HCT116 (cell line): ENCODE measurements at regions not wholly inside any gene's neighbourhood (a gene's known extent, or its start where the extent isn't known, plus 50 kb on each side); places are given as distances from the start of the nearest gene placed in this dataset.

Experiments used
- ATAC-seq: fragments of 200-7000 bp; cut with Tn5 transposase; 2 replicates; pipeline ENCODE4 v1.9.1; 2020; ENCODE audit warnings: mild to moderate bottlenecking, moderate library complexity
- BruUV-seq: library from RNA; stranded (reverse); fragments of 400-500 nt; replicated peaks from 2 replicates; lab custom pipeline; 2021; lab: Mats Ljungman, UMichigan
- CTCF ChIA-PET: fragments of 300-600 bp; sonication (Branson Sonifier 250); formaldehyde crosslinking; loops from one replicate; lab custom pipeline; 2021; ENCODE audit warnings: antibody characterized with exemption; lab: Charles Lee
- POLR2A ChIA-PET: fragments of 300-600, 350-600 bp; sonication (Branson Sonifier 250); formaldehyde crosslinking; loops from one replicate; lab custom pipeline; 2021; ENCODE audit warnings: antibody characterized with exemption; lab: Charles Lee
- RAD21 ChIA-PET, 2 experiments: fragments of 300-600 bp; sonication (Branson Sonifier 250); formaldehyde crosslinking; loops; one replicate each; lab custom pipeline; 2023; ENCODE audit warnings: low total read pairs in 2 of 2; ENCODE audit not compliant: uncharacterized antibody in 2 of 2, unreplicated experiment in 2 of 2, low non-redundant PET in 1 of 2; lab: Charles Lee
- DNase-seq: peaks from one replicate; pipeline ENCODE4 v3.0.0-alpha.2; 2010; ENCODE audit warnings: low read depth, low spot score
- H2AFZ ChIP-seq: fragments of 200-600 bp; shearing (Covaris generic), sonication (generic); 2 replicates; pipeline ENCODE4 v1.6.1; 2017; ENCODE audit warnings: low read depth, mixed run types, mixed read lengths, antibody characterized with exemption, low read length; ENCODE audit not compliant: poor library complexity, severe bottlenecking
- H3K27ac ChIP-seq: 2 replicates; pipeline ENCODE4 v1.5.1; 2012; ENCODE audit warnings: low read depth, low read length
- H3K27me3 ChIP-seq: fragments of 200-600 bp; sonication (generic); 2 replicates; pipeline ENCODE4 v1.6.1; 2016; ENCODE audit warnings: mixed run types, low read length, mixed read lengths; ENCODE audit not compliant: insufficient read depth
- H3K36me3 ChIP-seq, 2 experiments: fragments of 200-500 bp in 1 of 2; fragments of 200-600 bp in 1 of 2; sonication (Bioruptor generic) in 1 of 2; sonication (generic) in 1 of 2; 2 replicates each; pipeline versions ENCODE4 v1.5.1 to v1.6.1; 2014 to 2016; ENCODE audit warnings: low read length in 2 of 2, inconsistent platforms in 1 of 2, mixed read lengths in 1 of 2, mixed run types in 1 of 2; ENCODE audit not compliant: insufficient read depth in 2 of 2, control insufficient read depth in 1 of 2
- H3K4me1 ChIP-seq, 2 experiments: fragments of 200-600 bp in 1 of 2; sonication (generic) in 1 of 2; 2 replicates each; pipeline versions ENCODE4 v1.5.1 to v1.6.1; 2012 to 2017; ENCODE audit warnings: low read length in 2 of 2, inconsistent platforms in 1 of 2, mild to moderate bottlenecking in 1 of 2, mixed read lengths in 1 of 2, mixed run types in 1 of 2, moderate library complexity in 1 of 2; ENCODE audit not compliant: insufficient read depth in 2 of 2, control insufficient read depth in 1 of 2
- H3K4me2 ChIP-seq: fragments of 200-600 bp; sonication (generic); 2 replicates; pipeline ENCODE4 v1.6.1; 2017; ENCODE audit warnings: mixed run types, low read length, mixed read lengths
- H3K4me3 ChIP-seq, 2 experiments: fragments of 200-600 bp in 1 of 2; sonication (generic) in 1 of 2; replicated peaks in 1 of 2; 2 replicates each; pipeline ENCODE4 v1.5.1; 2011 to 2016; ENCODE audit warnings: low read length in 2 of 2, control low read depth in 1 of 2, low read depth in 1 of 2, mild to moderate bottlenecking in 1 of 2, mixed read lengths in 1 of 2, mixed run types in 1 of 2
- H3K79me2 ChIP-seq: fragments of 200-600 bp; sonication (generic); 2 replicates; pipeline ENCODE4 v1.6.1; 2017; ENCODE audit warnings: mild to moderate bottlenecking, mixed run types, low read length, moderate library complexity, mixed read lengths; ENCODE audit not compliant: insufficient read depth
- H3K9ac ChIP-seq: fragments of 200-600 bp; sonication (generic); 2 replicates; pipeline ENCODE4 v1.6.1; 2016; ENCODE audit warnings: low read length, mixed read lengths
- H3K9me2 ChIP-seq: fragments of 200-600 bp; sonication (generic), shearing (Covaris generic); 2 replicates; pipeline ENCODE4 v1.6.1; 2017; ENCODE audit warnings: mixed run types, mild to moderate bottlenecking, moderate library complexity; ENCODE audit not compliant: insufficient read depth
- H3K9me3 ChIP-seq, 2 experiments: fragments of 200-500 bp in 1 of 2; fragments of 200-600 bp in 1 of 2; sonication (Bioruptor generic) in 1 of 2; sonication (generic) in 1 of 2; 2 replicates each; pipeline ENCODE4 v1.6.1; 2014 to 2017; ENCODE audit warnings: low read length in 2 of 2, mixed read lengths in 2 of 2, inconsistent platforms in 1 of 2, low read depth in 1 of 2, mild to moderate bottlenecking in 1 of 2, mixed run types in 1 of 2, moderate library complexity in 1 of 2; ENCODE audit not compliant: control insufficient read depth in 1 of 2, insufficient read depth in 1 of 2
- H4K20me1 ChIP-seq: fragments of 200-600 bp; sonication (generic), shearing (Covaris generic); 2 replicates; pipeline ENCODE4 v1.6.1; 2017; ENCODE audit warnings: mixed run types, mild to moderate bottlenecking, moderate library complexity; ENCODE audit not compliant: insufficient read depth
- EGR1 ChIP-seq: IDR thresholded peaks from 2 replicates; pipeline ENCODE4 v1.6.1; 2012; ENCODE audit warnings: low read depth
- ELF1 ChIP-seq: IDR thresholded peaks from 2 replicates; pipeline ENCODE4 v1.6.1; 2012; ENCODE audit warnings: low read depth, borderline replicate concordance
- EZH2 ChIP-seq: fragments of 200-600 bp; sonication (generic); IDR thresholded peaks from 2 replicates; pipeline ENCODE4 v1.6.1; 2017; ENCODE audit warnings: antibody characterized with exemption, mixed run types
- FOSL1 ChIP-seq: IDR thresholded peaks from 2 replicates; pipeline ENCODE4 v1.6.1; 2012; ENCODE audit warnings: low read depth
- JUND ChIP-seq: IDR thresholded peaks from 2 replicates; pipeline ENCODE4 v1.6.1; 2012
- POLR2A ChIP-seq: IDR thresholded peaks from 2 replicates; pipeline ENCODE4 v1.7.0; 2011; ENCODE audit warnings: borderline replicate concordance; ENCODE audit not compliant: insufficient read depth, insufficient read length; ENCODE audit errors: extremely low read depth
- POLR2AphosphoS5 ChIP-seq: IDR thresholded peaks from 2 replicates; pipeline ENCODE4 v1.6.1; 2011; ENCODE audit warnings: mild to moderate bottlenecking, low read depth, low read length, moderate library complexity
- RAD21 ChIP-seq: IDR thresholded peaks from 2 replicates; pipeline ENCODE4 v1.6.1; 2012; ENCODE audit warnings: low read depth, mild to moderate bottlenecking
- SIN3A ChIP-seq: IDR thresholded peaks from 2 replicates; pipeline ENCODE4 v1.6.1; 2012; ENCODE audit warnings: low read depth
- SRF ChIP-seq: IDR thresholded peaks from 2 replicates; pipeline ENCODE4 v1.6.1; 2012; ENCODE audit warnings: low read depth
- ZFX ChIP-seq: fragments of 450-650 bp; IDR thresholded peaks from 2 replicates; pipeline ENCODE4 v1.6.1; 2017
- intact Hi-C: fragments of 100-400 bp; cut with micrococcal nuclease; formaldehyde crosslinking; loops from 2 replicates; pipeline ENCODE4 v1.10.0; 2022
- TF ChIP-seq, protein P1 (sequence below): IDR thresholded peaks from 2 replicates; pipeline ENCODE4 v1.6.1; 2011; ENCODE audit warnings: mild to moderate bottlenecking, low read length, moderate library complexity; ENCODE audit not compliant: insufficient replicate concordance; ENCODE audit errors: extremely low read depth
- TF ChIP-seq, protein P2 (sequence below): IDR thresholded peaks from 2 replicates; pipeline ENCODE4 v1.6.1; 2012

DNA sequence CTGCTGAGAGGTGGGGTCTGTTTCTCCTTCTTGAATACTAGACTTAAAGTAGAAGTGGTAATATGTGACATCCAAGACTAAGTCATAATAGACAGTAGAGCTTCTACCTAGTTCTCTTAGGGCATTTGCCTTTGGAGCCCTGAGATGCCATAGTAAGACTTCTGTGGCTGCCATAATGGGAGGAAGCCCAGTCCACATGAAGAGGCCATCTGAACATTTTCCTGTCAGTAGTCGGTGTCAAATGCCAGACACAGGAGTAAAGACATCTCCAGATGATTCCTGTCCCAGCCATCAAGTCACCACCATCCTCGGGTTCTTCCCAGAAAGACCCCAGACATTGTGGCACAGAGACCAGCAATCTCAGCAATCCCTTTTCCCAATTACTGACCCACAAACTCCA lies 58.1 kb upstream of the IRX6 start:
- intact Hi-C loops, result no loop called here
- Histone ChIP-seq H3K9me3 (no peaks in the 10 kb centered on the region), H2AFZ (no peak overlapping the region), H3K79me2 (no peaks in the 10 kb centered on the region), H3K4me2 (no peak overlapping the region), H3K4me3 (no peak overlapping the region), H3K27ac (no peak overlapping the region), H3K4me1 (no peaks in the 10 kb centered on the region), H3K9me2 (no peaks in the 10 kb centered on the region)
- DNase-seq (no peak), ATAC-seq (no peak)
- no TSS peak for BruUV-seq
- TF ChIP-seq EGR1, result no peak
- TF ChIP-seq POLR2AphosphoS5, result no peak
- TF ChIP-seq SIN3A, result no peak
- no peak for TF ChIP-seq SRF
- no peak for TF ChIP-seq ZFX
- TF ChIP-seq, protein P1, sequence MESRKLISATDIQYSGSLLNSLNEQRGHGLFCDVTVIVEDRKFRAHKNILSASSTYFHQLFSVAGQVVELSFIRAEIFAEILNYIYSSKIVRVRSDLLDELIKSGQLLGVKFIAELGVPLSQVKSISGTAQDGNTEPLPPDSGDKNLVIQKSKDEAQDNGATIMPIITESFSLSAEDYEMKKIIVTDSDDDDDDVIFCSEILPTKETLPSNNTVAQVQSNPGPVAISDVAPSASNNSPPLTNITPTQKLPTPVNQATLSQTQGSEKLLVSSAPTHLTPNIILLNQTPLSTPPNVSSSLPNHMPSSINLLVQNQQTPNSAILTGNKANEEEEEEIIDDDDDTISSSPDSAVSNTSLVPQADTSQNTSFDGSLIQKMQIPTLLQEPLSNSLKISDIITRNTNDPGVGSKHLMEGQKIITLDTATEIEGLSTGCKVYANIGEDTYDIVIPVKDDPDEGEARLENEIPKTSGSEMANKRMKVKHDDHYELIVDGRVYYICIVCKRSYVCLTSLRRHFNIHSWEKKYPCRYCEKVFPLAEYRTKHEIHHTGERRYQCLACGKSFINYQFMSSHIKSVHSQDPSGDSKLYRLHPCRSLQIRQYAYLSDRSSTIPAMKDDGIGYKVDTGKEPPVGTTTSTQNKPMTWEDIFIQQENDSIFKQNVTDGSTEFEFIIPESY, result no peak
- no peak for TF ChIP-seq ELF1
- TF ChIP-seq EZH2, result no peak
- TF ChIP-seq, protein P2, sequence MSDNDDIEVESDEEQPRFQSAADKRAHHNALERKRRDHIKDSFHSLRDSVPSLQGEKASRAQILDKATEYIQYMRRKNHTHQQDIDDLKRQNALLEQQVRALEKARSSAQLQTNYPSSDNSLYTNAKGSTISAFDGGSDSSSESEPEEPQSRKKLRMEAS, result no peak
- no peak for TF ChIP-seq POLR2A
- no peak for TF ChIP-seq RAD21
- no peak for TF ChIP-seq JUND
- no peak for TF ChIP-seq FOSL1
- TF ChIP-seq, all 23 proteins: peak for 0
- Histone ChIP-seq H3K36me3 (no peaks in the 10 kb centered on the region), H4K20me1 (no peaks in the 10 kb centered on the region), H3K27me3 (peaks cover 22% of the 10 kb centered on the region; the same call in 1 of the 2 replicates), H3K9ac (no peak overlapping the region)
- CTCF ChIA-PET, result interaction anchor here (1.1 kb wide), 1 partner anchor 8 kb away, joined by 6 read pairs; no protein-coding TSS in a partner anchor
- POLR2A ChIA-PET, result no interaction called here
- RAD21 ChIA-PET, result no interaction called here
